HG03558 (cell line): ENCODE measurements at regions not wholly inside any gene's neighbourhood (a gene's known extent, or its start where the extent isn't known, plus 50 kb on each side); places are given as distances from the start of the nearest gene placed in this dataset.

Experiments used
- ATAC-seq: cut with Tn5 transposase; IDR thresholded peaks from one replicate; pipeline ENCODE4 v1.9.1; 2021; ENCODE audit warnings: moderate number of reproducible peaks; ENCODE audit not compliant: unreplicated experiment; ENCODE audit errors: extremely low read depth

DNA sequence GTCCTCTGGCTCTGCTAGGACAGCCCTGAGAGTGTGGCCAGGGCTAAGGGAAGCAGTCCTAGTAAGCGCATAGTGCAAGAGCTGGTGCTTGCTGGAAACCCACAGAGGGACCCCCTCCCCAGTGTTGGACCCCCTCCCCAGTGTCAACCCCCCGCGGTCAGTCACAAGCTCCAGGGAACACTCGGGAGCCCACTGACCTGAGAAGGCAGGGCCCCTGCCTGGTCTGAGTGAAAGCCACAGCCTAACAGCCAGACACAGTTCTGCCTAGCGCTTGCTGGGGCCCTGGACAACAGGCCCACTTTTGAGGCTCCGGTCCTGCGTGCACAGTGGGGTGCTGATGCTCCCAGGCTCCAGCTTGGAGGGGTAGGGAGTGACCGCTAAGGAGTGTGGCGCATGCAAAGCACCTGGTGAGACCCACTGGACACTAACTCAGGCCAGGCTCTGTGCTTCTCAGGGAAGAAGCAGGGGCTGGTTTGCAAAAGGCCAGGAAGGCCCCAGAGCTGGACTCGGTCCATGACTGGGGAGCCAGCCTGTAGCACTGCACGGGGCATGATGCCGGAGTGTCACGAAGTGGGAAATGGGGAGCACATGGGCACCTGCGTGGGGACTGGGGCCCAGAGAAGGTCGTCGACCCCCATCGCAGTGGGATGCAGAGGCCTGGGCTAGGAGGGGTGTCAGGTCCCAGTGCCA, 175.8 kb upstream of the PPP2R2D start:
- ATAC-seq = no peak

DNA sequence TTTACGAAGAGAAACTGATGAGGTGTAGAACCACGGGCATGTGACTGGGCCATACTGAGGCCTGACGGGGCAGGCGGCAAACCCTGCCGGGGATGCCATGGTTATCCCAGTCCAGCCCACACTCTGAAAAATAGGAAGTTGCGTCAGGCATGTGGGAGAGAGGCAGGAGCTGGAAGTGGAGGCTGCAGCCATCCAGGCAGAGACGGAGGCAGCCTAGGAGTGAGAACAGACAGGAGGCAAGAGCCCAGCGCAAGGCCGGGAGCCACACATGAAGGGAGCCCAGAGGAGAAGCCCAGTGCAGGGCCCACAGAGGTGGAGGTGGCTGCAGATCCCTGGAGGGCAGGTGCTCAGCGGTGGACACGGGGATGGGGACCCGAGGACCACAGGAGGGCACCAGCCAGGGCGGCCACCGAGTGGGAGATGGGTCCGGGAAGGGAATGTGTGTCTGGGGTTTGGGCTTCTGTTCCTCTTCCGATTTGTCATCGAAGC, 175.2 kb upstream of the PPP2R2D start:
- ATAC-seq = no peak

DNA sequence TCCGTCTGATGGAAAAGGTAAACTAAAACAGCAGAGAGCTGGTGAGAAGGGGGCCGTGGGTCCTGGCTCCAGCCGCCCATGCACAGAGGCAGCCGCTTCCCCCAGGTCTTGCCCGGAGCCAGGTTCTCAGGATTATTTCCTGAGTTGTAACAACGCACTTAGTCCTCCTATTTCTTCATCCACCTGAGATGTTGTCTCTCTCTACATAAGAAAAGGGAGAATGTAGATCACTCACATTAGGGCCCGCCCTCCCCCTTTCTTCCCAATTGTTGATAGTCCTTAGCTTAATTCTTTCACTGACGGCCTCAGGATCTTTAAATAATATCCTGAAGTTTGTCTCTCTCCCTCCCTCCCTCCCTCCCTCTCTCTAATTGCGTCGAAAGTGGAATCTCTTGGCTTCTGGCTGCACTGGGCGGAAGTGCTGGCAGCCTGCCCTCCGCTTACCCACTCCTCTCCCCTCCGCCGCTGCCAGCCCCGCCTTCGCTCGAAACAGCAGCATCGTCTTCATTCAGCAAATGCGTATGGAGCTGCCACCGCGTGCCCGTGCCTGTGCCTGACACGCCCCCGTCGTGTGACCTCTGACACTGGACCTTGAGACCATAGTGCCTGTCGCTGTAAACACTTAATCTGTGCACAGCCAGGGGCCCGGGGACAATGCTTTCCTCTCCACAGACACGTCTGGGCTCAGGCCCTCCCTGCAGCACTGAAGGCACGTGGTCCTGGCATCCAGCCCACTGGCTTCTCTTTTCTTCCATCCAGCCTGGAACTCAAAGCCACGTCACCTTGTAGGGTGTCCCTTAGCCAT, 174.5 kb upstream of the PPP2R2D start:
- ATAC-seq = no peak

DNA sequence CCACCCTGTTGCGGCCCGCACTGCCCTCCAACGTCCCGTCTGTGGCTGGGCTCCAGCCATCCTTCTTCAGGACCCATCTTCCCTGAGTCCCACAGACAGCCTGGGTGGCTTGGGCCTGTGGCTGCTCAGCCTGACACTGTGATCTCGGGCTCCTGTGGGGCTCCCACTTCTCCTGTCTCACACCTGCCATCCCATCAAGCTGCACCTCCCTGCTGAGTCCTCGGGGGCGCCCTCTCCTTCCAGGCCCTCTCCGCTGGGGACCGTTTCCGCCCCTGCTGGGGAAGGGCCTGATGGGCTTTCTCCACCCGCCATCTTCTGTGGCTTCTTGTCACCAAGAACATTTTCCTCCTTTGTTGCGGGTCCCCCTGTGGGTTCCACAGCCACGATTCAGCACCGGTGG, 173.8 kb upstream of the PPP2R2D start:
- no peak for ATAC-seq

DNA sequence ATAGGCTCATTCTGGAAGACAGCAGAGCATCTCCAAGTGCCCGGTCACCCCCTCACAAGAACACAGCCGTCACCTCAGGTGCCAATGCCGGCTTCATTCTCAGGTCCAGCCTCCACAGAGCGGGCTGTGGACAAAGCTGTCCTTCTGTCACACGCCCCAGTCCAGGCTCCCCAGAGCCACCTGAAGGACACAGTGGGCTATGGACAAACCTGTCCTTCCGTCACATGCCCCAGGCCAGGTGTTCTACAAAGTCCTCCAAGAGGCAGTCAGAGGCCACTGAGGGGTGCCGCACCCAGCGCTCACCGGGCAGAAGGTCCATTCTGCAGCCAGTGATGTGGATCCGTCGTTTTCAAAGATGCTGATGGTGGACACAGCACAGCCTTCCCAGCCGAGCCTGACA, 173.2 kb upstream of the PPP2R2D start:
- ATAC-seq = no peak

DNA sequence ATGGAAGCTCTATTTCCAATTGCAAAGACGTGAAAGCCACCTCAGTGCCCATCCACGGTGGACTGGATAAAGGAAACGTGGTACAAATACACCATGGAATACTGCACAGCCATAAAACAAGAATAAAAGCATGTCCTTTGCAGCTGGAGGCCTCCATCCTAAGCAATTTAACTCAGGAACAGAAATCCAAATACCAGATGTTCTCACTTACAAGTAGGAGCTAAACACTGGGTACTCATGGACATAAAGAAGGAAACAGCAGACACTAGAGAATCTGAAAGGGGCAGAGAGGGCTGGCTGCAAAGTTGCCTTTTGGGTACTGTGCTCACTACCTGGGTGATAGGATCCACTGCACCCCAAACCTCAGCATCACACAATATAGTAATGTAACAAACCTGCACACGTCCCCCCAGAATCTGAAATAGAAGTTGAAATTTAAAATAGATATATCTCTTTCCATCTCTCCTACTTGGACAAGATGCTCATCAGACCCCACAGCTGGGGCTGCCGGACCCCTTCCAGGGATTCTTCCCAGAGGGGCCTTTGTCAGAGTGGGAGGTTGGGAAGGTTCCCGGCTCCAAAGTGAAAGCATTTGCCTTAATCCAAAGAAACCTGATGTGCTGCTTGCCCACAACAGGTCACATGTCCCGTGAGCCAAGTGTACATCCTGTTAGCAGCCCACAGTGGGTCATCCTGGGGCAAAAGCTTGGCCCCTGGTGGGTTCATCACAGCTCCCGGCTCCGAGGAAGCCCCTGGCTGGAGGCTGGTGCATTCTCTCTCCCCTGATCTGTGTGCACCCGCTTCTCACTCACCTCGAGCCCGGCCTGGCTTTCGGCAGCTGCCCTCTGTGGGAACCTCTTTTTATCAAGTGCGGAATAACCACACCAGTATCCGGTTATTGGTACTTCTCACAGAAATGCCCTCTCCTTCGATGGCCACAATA, 172.3 kb upstream of the PPP2R2D start:
- no peak for ATAC-seq

DNA sequence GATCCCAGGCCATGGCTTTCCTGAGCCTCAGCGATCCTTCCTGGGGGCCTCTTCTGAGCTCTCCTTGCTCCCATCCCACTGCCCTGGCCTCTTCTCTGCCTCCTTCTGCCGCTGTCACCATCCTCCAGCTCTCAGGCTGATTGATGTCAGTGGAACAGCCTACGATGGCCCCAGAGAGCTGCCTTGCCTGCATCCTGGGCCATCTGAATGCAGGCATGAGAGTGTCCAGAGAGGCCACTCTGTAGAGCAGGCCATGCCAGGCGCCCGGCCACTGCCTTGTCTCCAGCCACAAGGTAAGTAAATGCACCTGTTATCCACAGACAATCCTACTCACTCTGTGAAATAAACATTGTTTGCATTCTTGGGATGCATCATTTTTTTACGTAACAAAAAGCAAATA, 171.4 kb upstream of the PPP2R2D start:
- no peak for ATAC-seq

DNA sequence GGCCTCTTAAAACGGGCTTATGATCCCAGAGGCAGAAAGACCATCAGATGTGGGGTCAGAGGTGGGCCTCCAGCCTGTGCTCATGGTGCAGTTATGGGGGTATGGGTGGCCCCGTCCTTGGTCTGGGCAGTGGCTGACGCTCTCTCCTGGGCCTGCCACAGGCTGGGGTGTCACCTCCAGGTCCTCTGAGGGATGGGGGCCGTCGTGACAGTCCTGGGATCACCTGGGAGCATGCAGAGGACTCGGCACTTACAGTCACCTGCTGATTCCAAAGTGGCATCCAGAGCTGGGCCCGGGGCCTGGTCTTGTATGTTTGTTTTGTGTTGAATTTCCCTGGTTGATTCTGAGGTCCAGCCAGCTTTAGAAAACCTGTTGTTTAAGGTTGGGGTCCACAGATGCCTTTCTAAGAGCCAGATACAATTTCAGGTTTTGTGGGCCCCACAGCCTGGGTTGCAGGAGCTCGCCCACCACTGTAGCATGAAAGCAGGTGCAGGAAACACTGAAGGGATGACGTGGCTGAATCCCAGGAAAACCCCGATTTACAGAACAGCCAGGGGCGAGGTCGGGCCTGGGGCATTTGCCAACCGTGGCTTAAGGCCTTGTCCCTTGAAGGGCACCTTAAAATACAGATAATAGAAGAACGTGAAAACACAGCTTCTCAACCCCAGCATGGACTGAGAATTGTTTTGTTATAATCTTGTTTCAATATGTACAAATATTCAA, 170.7 kb upstream of the PPP2R2D start:
- no peak for ATAC-seq

DNA sequence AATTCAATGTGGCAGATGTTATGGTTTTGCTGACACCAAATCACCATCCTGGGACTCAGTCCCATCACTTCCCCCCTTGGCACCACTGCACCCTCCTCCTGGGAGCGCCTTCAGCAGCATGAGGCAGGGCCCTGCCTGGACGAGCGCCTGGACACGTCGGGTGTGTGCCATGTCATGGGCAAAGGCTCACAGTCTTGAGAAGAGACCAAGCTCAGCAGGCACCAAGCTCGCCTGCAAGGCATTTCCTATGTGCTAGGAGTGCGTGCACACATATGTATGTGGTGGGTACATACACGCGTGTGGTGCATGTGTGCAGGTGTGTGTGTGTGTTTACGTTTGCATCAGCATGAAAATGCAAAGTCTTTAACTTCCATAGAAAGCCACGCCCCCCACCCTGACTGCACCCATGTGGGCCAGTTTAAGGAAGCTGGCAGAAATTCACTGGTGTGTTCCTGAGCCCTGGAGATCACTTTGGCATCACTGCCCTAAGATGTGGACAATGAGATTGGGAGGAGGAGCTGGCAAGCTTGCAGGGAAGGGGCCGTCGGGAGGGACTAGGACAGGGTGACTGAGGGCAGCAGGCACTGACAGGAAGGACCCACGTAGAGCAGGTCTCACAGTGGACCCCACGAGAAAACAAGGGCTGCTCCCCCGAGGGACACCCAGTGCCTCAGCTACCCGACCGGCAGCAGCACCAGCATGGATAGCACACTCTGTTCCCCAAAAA, 169.9 kb upstream of the PPP2R2D start:
- ATAC-seq = no peak

DNA sequence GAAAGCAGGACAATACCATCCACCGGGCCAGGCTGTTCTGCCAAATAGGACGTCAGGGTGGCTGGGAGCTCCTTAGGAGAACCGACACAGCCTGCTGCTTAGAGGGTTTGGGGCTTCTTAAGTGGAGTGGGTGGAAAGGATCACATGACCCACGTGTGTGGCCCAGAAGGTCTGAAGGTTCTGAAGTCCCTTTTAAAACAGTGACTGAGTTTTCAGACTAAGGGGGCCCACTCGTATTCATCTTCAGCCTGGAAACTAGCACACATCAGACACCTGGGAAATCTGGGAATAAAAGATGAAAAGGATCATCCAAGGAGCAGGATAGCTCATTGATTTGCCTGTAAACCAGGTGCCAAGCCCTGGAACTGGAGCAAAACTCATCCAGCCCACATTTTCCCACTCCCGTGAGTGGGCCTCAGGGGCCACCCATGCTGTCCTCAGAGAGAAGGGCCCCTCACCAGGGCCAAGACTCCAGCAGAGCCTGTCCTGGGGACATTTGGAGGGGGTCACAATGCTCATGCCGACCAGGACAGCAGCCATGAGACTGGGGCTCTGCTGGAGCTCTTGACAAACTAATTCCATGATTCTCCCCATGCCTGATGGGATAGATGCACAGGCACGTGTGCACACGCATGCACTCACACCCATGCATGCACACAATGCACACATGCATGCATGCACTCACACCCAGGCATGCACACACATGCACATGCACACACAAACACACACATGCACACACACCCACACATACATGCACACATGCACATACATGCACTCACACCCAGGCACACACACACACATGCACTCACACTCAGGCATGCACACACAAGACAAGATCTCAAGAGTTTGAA, 168.8 kb upstream of the PPP2R2D start:
- ATAC-seq = no peak

DNA sequence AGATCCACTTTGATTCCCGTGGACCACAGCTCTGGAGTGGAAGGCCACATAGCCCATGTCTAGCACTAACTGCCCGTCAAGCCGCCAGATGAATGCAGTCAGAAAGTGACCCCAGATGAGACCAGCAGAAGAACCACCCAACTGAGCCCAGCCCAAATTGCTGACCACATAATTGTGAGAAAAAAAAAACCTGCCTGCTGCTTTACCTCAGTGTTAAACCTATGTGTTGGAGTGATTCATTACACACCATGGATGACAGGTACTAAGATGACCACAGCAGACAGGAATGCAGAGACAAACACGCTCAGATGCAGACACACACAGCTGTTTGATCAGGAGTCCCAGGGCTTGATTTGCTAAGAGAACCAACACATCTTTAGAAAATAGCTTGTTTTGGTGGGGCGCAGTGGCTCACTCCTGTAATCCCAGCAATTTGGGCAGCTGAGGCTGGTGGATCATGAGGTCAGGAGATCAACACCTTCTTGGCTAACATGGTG, 168.1 kb upstream of the PPP2R2D start:
- no peak for ATAC-seq

DNA sequence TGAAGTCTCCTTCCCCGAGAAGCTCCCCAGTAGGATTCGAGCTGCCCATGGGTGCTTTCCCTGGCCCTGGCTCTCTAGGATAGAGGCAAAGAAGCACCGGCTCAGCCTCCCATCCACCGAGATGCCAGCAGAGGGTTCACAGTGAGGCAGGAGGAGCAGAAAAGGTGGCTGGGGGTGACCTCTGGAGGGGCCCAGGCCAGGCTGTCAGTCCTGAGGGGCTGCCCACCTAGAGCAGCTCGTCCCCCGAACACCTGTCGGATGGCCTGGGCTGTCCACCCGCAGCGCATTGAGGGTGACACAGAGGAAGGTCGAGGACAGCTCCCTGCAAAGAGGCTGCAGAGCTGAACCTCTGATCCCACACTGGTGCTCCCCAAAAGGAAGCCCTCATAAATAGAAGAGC, 167.2 kb upstream of the PPP2R2D start:
- no peak for ATAC-seq

DNA sequence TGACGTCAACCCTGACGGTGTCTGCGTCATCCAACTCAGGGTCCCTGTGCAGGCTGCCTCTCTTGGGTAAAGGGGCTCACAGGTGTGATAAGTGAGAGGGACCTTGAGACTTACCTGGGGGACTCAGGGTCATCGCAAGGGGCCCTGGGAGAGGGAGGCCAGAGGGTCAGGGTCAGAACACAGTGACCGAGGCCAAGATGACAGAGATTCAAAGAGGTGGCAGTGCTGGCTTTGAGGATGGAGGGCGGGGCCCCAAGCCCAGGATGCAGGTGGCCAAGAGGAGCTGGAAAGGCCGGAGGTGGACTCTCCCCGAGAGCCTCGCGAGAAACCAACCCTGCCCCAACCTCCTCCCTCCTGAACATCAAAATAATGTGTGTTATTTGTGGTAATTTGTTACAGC, 165.2 kb upstream of the PPP2R2D start:
- no peak for ATAC-seq

DNA sequence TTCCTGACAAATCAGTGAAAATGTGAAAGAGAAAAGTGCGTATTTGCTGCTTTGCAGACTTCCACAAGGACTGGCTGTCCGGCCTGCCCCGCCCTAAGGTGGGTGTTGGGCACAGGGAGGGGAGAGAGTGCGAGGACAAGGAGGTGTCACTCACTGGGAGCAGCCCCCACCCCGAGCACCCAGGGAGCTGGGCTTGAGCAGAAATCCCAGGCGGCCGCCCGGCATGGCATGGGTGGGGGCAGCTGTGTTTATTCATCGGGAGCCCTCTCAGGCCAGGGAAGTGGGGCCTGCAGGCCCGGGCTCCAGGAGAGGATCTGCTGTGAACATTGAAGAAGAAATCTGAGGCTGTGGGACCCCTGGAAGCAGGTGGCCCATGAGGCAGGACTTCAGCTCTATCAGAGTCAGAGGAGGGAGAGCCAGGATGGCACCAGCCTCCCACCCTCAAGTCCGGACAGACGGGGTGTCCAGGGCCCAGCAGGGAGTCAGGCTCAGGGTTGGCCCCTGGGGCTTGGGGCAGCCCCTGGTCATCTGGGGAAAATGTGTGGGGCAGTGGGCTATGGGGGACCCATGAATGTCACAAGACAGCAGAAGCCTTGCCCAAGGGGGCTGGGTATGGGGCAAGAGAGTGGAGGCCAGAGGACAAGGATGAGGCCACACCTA, 164.4 kb upstream of the PPP2R2D start:
- ATAC-seq = no peak

DNA sequence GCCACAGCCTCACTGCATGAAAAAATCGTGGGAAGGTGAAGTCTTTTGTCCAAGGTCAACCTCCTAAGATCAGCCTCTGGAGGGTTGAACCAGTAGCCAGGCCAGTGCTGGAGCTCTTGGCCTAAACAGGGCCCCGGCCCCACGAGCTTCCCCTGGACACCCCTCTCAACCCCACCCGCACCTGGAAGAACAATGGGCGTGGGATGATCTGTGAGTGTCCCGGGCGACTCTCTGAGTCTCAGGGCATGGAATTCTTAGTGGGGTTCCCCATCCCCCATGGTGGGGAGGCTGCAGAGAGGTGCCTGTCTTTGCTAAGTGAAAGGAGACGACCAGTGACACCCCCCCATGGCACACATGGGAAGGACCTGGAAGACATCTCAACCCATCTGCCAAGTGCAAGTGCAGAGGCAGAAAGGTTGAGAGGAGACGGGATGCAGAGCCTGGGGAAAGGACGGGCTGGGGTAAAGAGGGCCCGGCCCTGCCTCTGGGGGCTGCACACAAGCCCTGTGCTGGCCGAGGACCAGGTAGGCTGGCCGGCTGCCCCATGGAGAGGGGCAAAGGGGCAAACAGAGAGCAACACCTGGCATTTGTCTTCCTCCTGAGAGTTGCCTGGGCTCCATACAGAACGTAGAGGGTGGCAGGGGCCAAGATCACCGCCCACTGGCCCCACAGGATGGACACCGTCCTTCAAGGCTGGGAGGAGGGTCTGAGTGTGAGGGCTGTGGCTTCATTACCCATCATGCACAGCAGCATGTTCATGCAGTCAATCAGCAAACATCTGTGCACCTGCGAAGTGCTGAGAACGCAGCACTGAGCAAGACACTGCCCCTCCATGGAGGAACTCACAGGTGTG, 163.0 kb upstream of the PPP2R2D start:
- ATAC-seq = no peak

DNA sequence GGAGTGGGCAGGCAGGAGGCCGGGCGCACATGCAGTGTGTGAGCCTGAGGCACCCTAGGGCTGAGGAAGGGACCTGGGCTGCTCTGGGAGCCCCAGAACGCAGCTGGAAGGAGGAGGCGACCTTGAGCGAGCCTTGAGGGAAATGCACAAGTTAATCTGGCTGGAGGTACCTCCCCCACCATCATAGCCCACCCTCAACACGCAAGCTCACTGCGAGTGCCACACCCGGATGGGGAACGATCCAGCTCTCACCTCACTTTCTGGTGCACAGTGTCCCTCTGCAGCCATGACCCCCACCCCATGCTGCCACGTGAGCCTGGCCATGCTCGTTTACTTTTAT, 162.4 kb upstream of the PPP2R2D start:
- ATAC-seq = no peak

DNA sequence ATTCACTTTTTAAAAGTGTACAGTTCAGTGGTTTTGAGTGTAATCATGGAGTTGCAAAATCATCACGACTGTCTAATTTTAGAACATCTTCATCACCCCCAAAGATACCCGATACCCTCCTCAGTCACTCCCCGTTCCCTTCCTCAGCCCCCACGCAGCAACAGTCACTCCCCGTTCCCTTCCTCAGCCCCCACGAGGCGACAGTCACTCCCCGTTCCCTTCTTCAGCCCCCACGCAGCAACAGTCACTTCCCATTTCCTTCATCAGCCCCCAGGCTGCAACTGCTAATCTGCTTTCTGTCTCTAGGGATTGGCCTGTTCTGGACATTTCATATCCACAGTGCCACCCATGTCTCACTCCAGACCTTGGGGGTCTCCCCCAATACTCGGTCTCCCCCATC, 161.6 kb upstream of the PPP2R2D start:
- no peak for ATAC-seq
